IgD-negative memory B cell (primary cell): ENCODE measurements at regions not wholly inside any gene's neighbourhood (a gene's known extent, or its start where the extent isn't known, plus 50 kb on each side); places are given as distances from the start of the nearest gene placed in this dataset.
"Not testable (repeated sequence)": the region's sequence is repeated elsewhere in the genome, so short reads cannot be mapped to it uniquely, and the experiment has no call there.

Experiments used
- H3K27ac Mint-ChIP-seq, 3 donors: one replicate each; pipeline ENCODE4 v1.8.0; 2020 to 2022; ENCODE audit warnings: mild to moderate bottlenecking in 3 of 3, mixed read lengths in 3 of 3, moderate library complexity in 1 of 3
- H3K27me3 Mint-ChIP-seq: one replicate; pipeline ENCODE4 v1.8.0; 2021; ENCODE audit warnings: mixed read lengths
- H3K36me3 Mint-ChIP-seq: one replicate; pipeline ENCODE4 v1.8.0; 2020; ENCODE audit warnings: mild to moderate bottlenecking, mixed read lengths
- H3K4me1 Mint-ChIP-seq, 3 donors: one replicate each; pipeline ENCODE4 v1.8.0; 2020 to 2022; ENCODE audit warnings: mixed read lengths in 3 of 3, mild to moderate bottlenecking in 1 of 3
- H3K4me3 Mint-ChIP-seq, 4 donors: one replicate each; pipeline ENCODE4 v1.8.0; 2020 to 2022; ENCODE audit warnings: mild to moderate bottlenecking in 4 of 4, mixed read lengths in 4 of 4, moderate library complexity in 3 of 4
- H3K9me3 Mint-ChIP-seq, 3 donors: one replicate each; pipeline ENCODE4 v1.8.0; 2020 to 2021; ENCODE audit warnings: mixed read lengths in 3 of 3, mild to moderate bottlenecking in 1 of 3

GRCh38 chr1:96411006-96411405 is 310.6 kb upstream of the PTBP2 start:
- Mint-ChIP-seq H3K27ac (no peak overlapping the region), H3K4me3 (no peak overlapping the region), H3K27me3 (no peaks in the 10 kb centered on the region), H3K9me3 (peaks cover 1 to 4% (median 3%) of the 10 kb centered on the region in 3 donors), H3K4me1 (peaks cover 0 to 2% (median 0%) of the 10 kb centered on the region in 3 donors), H3K36me3 (no peaks in the 10 kb centered on the region)

- Mint-ChIP-seq H3K36me3 (no peaks in the 10 kb centered on the region), H3K4me1 (peaks cover 0 to 10% (median 0%) of the 10 kb centered on the region in 3 donors), H3K27me3 (no peaks in the 10 kb centered on the region), H3K9me3 (peaks cover 0 to 4% (median 0%) of the 10 kb centered on the region in 3 donors), H3K27ac (no peak overlapping the region), H3K4me3 (no peak overlapping the region)
These were observed 307.0 kb upstream of the PTBP2 start for GRCh38 chr1:96414598-96414997.

GRCh38 chr1:96416111-96416595 is 305.4 kb upstream of the PTBP2 start:
- peaks cover 0 to 4% (median 0%) of the 10 kb centered on the region in 3 donors for H3K9me3 Mint-ChIP-seq
- peaks cover 0 to 10% (median 0%) of the 10 kb centered on the region in 3 donors for H3K4me1 Mint-ChIP-seq
- H3K27ac Mint-ChIP-seq, result no peak overlapping the region
- no peaks in the 10 kb centered on the region for H3K27me3 Mint-ChIP-seq
- H3K4me3 Mint-ChIP-seq, result no peak overlapping the region
- no peaks in the 10 kb centered on the region for H3K36me3 Mint-ChIP-seq

- Mint-ChIP-seq H3K4me3 (no peak overlapping the region), H3K9me3 (peaks cover 0 to 4% (median 0%) of the 10 kb centered on the region in 3 donors), H3K4me1 (peaks cover 0 to 10% (median 0%) of the 10 kb centered on the region in 3 donors), H3K27ac (no peak overlapping the region), H3K36me3 (no peaks in the 10 kb centered on the region), H3K27me3 (no peaks in the 10 kb centered on the region)
These were observed 304.7 kb upstream of the PTBP2 start for GRCh38 chr1:96416701-96417444.

GRCh38 chr1:96418969-96419368 is 302.6 kb upstream of the PTBP2 start:
- peaks cover 0 to 10% (median 0%) of the 10 kb centered on the region in 3 donors for H3K4me1 Mint-ChIP-seq
- no peaks in the 10 kb centered on the region for H3K27me3 Mint-ChIP-seq
- no peaks in the 10 kb centered on the region for H3K36me3 Mint-ChIP-seq
- H3K9me3 Mint-ChIP-seq, result peaks cover 0 to 2% (median 0%) of the 10 kb centered on the region in 3 donors
- H3K27ac Mint-ChIP-seq, result no peak overlapping the region
- H3K4me3 Mint-ChIP-seq, result no peak overlapping the region

- no peak overlapping the region for H3K27ac Mint-ChIP-seq
- H3K4me3 Mint-ChIP-seq, result no peak overlapping the region
- H3K27me3 Mint-ChIP-seq, result no peaks in the 10 kb centered on the region
- H3K4me1 Mint-ChIP-seq, result no peaks in the 10 kb centered on the region
- no peaks in the 10 kb centered on the region for H3K36me3 Mint-ChIP-seq
- peaks cover 0 to 3% (median 1%) of the 10 kb centered on the region in 3 donors for H3K9me3 Mint-ChIP-seq
These were observed 296.7 kb upstream of the PTBP2 start for GRCh38 chr1:96424877-96425276.

GRCh38 chr1:96425382-96426129 is 296.0 kb upstream of the PTBP2 start:
- no peaks in the 10 kb centered on the region for H3K27me3 Mint-ChIP-seq
- no peaks in the 10 kb centered on the region for H3K4me1 Mint-ChIP-seq
- peak overlapping the region in 1 of 3 donors; percentile 5 for H3K27ac Mint-ChIP-seq
- no peak overlapping the region for H3K4me3 Mint-ChIP-seq
- no peaks in the 10 kb centered on the region for H3K36me3 Mint-ChIP-seq
- H3K9me3 Mint-ChIP-seq, result peaks cover 0 to 3% (median 1%) of the 10 kb centered on the region in 3 donors

- Mint-ChIP-seq H3K4me3 (no peak overlapping the region), H3K4me1 (no peaks in the 10 kb centered on the region), H3K9me3 (peaks cover 0 to 11% (median 3%) of the 10 kb centered on the region in 3 donors), H3K36me3 (no peaks in the 10 kb centered on the region), H3K27ac (no peak overlapping the region), H3K27me3 (no peaks in the 10 kb centered on the region)
These were observed 294.0 kb upstream of the PTBP2 start for GRCh38 chr1:96427616-96428015.

- Mint-ChIP-seq H3K27me3 (no peaks in the 10 kb centered on the region), H3K27ac (no peak overlapping the region), H3K9me3 (peaks cover 0 to 7% (median 5%) of the 10 kb centered on the region in 3 donors), H3K4me1 (peaks cover 0 to 1% (median 0%) of the 10 kb centered on the region in 3 donors), H3K36me3 (no peaks in the 10 kb centered on the region), H3K4me3 (no peak overlapping the region)
These were observed 276.3 kb upstream of the PTBP2 start for GRCh38 chr1:96445302-96445701.

- Mint-ChIP-seq H3K27me3 (peaks cover 1% of the 10 kb centered on the region), H3K9me3 (peaks cover 0 to 5% (median 5%) of the 10 kb centered on the region in 3 donors), H3K36me3 (peaks cover 1% of the 10 kb centered on the region), H3K4me3 (no peak overlapping the region), H3K4me1 (no peaks in the 10 kb centered on the region), H3K27ac (no peak overlapping the region)
These were observed 257.5 kb upstream of the PTBP2 start for GRCh38 chr1:96464066-96464465.

GRCh38 chr1:96464522-96464921 is 257.1 kb upstream of the PTBP2 start:
- H3K9me3 Mint-ChIP-seq, result peaks cover 0 to 5% (median 5%) of the 10 kb centered on the region in 3 donors
- peaks cover 1% of the 10 kb centered on the region for H3K36me3 Mint-ChIP-seq
- H3K4me1 Mint-ChIP-seq, result no peaks in the 10 kb centered on the region
- H3K27me3 Mint-ChIP-seq, result peaks cover 1% of the 10 kb centered on the region
- H3K27ac Mint-ChIP-seq, result no peak overlapping the region
- H3K4me3 Mint-ChIP-seq, result no peak overlapping the region

GRCh38 chr1:96464991-96465390 is 256.6 kb upstream of the PTBP2 start:
- Mint-ChIP-seq H3K27ac (no peak overlapping the region), H3K4me3 (no peak overlapping the region), H3K4me1 (no peaks in the 10 kb centered on the region), H3K36me3 (peaks cover 1% of the 10 kb centered on the region), H3K9me3 (peaks cover 0 to 5% (median 5%) of the 10 kb centered on the region in 3 donors), H3K27me3 (peaks cover 1% of the 10 kb centered on the region)

- peaks cover 1% of the 10 kb centered on the region for H3K36me3 Mint-ChIP-seq
- H3K27ac Mint-ChIP-seq, result no peak overlapping the region
- no peaks in the 10 kb centered on the region for H3K4me1 Mint-ChIP-seq
- H3K4me3 Mint-ChIP-seq, result no peak overlapping the region
- peaks cover 0 to 5% (median 5%) of the 10 kb centered on the region in 3 donors for H3K9me3 Mint-ChIP-seq
- H3K27me3 Mint-ChIP-seq, result peaks cover 1% of the 10 kb centered on the region
These were observed 256.1 kb upstream of the PTBP2 start for GRCh38 chr1:96465441-96465840.

GRCh38 chr1:96466842-96467241 is 254.7 kb upstream of the PTBP2 start:
- Mint-ChIP-seq H3K4me3 (no peak overlapping the region), H3K27me3 (peaks cover 1% of the 10 kb centered on the region), H3K36me3 (peaks cover 1% of the 10 kb centered on the region), H3K4me1 (no peaks in the 10 kb centered on the region), H3K27ac (no peak overlapping the region), H3K9me3 (peaks cover 0 to 5% (median 3%) of the 10 kb centered on the region in 3 donors)

GRCh38 chr1:96469726-96470125 is 251.9 kb upstream of the PTBP2 start:
- not testable (repeated sequence) for H3K36me3 Mint-ChIP-seq, H3K4me3 Mint-ChIP-seq, H3K9me3 Mint-ChIP-seq, H3K4me1 Mint-ChIP-seq, H3K27me3 Mint-ChIP-seq, H3K27ac Mint-ChIP-seq
